ENCODE measurements at regions not wholly inside any gene's neighbourhood (a gene's known extent, or its start where the extent isn't known, plus 50 kb on each side); places are given as distances from the start of the nearest gene placed in this dataset.

DNA sequence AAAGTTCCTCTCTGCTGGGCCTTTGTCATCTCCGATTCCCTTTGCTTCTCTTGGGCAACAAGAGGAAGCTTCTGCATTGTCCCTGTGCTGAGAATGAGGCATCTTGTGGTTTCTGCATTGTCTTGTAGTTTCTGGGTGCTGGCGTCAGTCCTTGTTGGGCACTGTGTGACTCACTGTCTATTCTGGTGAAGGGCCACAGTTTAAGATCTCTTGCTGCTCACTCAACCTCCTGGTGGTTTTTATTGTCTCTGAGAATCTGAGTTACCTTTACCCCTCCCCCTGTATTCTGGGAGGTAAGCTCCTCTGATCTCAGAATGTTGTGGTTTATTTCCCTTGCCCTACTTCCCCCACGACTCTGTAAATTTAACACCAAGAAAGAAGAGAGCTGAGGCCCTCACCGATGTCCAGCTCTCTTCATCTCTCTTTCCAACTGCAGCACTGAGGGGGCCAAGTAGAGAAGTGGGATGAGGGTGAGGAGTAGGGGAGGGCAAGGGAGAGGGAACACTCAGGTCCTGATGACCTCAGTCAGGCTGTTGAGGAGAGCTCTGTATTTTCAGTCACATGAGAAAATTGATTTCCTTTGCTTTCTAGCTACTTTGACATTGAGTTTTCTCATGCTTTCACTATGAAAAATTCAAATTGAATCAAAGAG is 441.6 kb upstream of the PITX2 start:
- in situ Hi-C loops (cut with HindIII; ENCODE audit: low pct_unique_long_range_greater_than_20kb, low sequenced_read_pairs) (no loop called here), intact Hi-C loops (cut with micrococcal nuclease; ENCODE audit: unreplicated experiment) (no loop called here)
- no peak overlapping the region for H3K4me3 ChIP-seq (ENCODE audit: low read depth in 2 of 2, low read length in 2 of 2)
- no peaks in the 10 kb centered on the region for H3K27me3 ChIP-seq (ENCODE audit: control insufficient read depth, insufficient read depth, low read length)
- POLR2A ChIA-PET = no interaction called here
- ATAC-seq = no peak
- no TSS peak for BruUV-seq (replicated peaks)
- no peak overlapping the region for H3K27ac ChIP-seq (ENCODE audit: low read length)
- CTCF ChIA-PET = no interaction called here
- no peaks in the 10 kb centered on the region for H3K4me1 ChIP-seq (ENCODE audit: control insufficient read depth, insufficient read depth, low read length)
- H3K9me3 ChIP-seq (ENCODE audit: control insufficient read depth, insufficient read depth, low read depth, low read length) = no peaks in the 10 kb centered on the region
- no peaks in the 10 kb centered on the region for H3K36me3 ChIP-seq (ENCODE audit: control insufficient read depth, insufficient read depth, low read length)
- TF ChIP-seq SIN3A (IDR thresholded peaks at IDR 0.05; ENCODE audit: borderline replicate concordance, insufficient read depth, low read depth, low read length) = no peak
- TF ChIP-seq, protein P1, sequence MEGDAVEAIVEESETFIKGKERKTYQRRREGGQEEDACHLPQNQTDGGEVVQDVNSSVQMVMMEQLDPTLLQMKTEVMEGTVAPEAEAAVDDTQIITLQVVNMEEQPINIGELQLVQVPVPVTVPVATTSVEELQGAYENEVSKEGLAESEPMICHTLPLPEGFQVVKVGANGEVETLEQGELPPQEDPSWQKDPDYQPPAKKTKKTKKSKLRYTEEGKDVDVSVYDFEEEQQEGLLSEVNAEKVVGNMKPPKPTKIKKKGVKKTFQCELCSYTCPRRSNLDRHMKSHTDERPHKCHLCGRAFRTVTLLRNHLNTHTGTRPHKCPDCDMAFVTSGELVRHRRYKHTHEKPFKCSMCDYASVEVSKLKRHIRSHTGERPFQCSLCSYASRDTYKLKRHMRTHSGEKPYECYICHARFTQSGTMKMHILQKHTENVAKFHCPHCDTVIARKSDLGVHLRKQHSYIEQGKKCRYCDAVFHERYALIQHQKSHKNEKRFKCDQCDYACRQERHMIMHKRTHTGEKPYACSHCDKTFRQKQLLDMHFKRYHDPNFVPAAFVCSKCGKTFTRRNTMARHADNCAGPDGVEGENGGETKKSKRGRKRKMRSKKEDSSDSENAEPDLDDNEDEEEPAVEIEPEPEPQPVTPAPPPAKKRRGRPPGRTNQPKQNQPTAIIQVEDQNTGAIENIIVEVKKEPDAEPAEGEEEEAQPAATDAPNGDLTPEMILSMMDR (IDR thresholded peaks at IDR 0.05) = no peak
- TF ChIP-seq POLR2AphosphoS5 (IDR thresholded peaks at IDR 0.05; ENCODE audit: low read depth, low read length) = no peak
- DNase-seq (ENCODE audit: low read depth, low spot score) = no peak

DNA sequence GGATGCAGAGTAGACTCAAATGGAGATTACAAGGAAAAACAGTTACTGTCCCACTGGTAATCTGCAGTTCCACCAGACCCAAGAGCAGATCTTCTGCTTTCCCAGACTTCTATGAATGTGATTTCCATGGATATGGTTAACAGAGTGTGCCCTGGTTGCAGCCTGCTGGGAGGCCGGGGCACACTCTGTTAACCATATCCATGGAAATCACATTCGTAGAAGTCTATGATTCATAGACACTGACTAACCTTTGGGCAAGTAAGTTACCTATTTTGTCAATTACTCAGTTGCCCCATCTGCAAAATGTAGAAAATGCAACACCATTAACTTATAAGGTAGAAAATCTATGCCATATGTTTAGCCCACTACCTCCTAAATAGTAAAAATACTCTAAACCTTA is 443.1 kb upstream of the PITX2 start:
- Histone ChIP-seq H3K4me3 (ENCODE audit: low read depth in 2 of 2, low read length in 2 of 2) (no peak overlapping the region), H3K27ac (ENCODE audit: low read length) (no peak overlapping the region), H3K36me3 (ENCODE audit: control insufficient read depth, insufficient read depth, low read length) (no peaks in the 10 kb centered on the region), H3K4me1 (ENCODE audit: control insufficient read depth, insufficient read depth, low read length) (no peaks in the 10 kb centered on the region), H3K27me3 (ENCODE audit: control insufficient read depth, insufficient read depth, low read length) (no peaks in the 10 kb centered on the region), H3K9me3 (ENCODE audit: control insufficient read depth, insufficient read depth, low read depth, low read length) (no peaks in the 10 kb centered on the region)
- CTCF ChIA-PET = no interaction called here
- POLR2A ChIA-PET = no interaction called here
- in situ Hi-C loops (cut with HindIII; ENCODE audit: low pct_unique_long_range_greater_than_20kb, low sequenced_read_pairs) (no loop called here), intact Hi-C loops (cut with micrococcal nuclease; ENCODE audit: unreplicated experiment) (no loop called here)
- ATAC-seq (no peak), DNase-seq (ENCODE audit: low read depth, low spot score) (no peak)
- TF ChIP-seq, protein P1 (IDR thresholded peaks at IDR 0.05) = no peak
- TF ChIP-seq TCF7L2 (IDR thresholded peaks at IDR 0.05; ENCODE audit: low read depth, low read length) (no peak), SIN3A (IDR thresholded peaks at IDR 0.05; ENCODE audit: borderline replicate concordance, insufficient read depth, low read depth, low read length) (no peak), POLR2AphosphoS5 (IDR thresholded peaks at IDR 0.05; ENCODE audit: low read depth, low read length) (no peak)
- TF ChIP-seq, protein P2, sequence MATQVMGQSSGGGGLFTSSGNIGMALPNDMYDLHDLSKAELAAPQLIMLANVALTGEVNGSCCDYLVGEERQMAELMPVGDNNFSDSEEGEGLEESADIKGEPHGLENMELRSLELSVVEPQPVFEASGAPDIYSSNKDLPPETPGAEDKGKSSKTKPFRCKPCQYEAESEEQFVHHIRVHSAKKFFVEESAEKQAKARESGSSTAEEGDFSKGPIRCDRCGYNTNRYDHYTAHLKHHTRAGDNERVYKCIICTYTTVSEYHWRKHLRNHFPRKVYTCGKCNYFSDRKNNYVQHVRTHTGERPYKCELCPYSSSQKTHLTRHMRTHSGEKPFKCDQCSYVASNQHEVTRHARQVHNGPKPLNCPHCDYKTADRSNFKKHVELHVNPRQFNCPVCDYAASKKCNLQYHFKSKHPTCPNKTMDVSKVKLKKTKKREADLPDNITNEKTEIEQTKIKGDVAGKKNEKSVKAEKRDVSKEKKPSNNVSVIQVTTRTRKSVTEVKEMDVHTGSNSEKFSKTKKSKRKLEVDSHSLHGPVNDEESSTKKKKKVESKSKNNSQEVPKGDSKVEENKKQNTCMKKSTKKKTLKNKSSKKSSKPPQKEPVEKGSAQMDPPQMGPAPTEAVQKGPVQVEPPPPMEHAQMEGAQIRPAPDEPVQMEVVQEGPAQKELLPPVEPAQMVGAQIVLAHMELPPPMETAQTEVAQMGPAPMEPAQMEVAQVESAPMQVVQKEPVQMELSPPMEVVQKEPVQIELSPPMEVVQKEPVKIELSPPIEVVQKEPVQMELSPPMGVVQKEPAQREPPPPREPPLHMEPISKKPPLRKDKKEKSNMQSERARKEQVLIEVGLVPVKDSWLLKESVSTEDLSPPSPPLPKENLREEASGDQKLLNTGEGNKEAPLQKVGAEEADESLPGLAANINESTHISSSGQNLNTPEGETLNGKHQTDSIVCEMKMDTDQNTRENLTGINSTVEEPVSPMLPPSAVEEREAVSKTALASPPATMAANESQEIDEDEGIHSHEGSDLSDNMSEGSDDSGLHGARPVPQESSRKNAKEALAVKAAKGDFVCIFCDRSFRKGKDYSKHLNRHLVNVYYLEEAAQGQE (IDR thresholded peaks at IDR 0.05; ENCODE audit: insufficient read depth in 1 of 2, low read depth in 2 of 2, low read length in 1 of 2) = no peak
- no TSS peak for BruUV-seq (replicated peaks)
